Caco-2 (cell line): ENCODE measurements at regions not wholly inside any gene's neighbourhood (a gene's known extent, or its start where the extent isn't known, plus 50 kb on each side); places are given as distances from the start of the nearest gene placed in this dataset.

ENCODE experiments used
- BruUV-seq: library from RNA; stranded (reverse); fragments of 400-500 nt; replicated peaks from 2 replicates; lab custom pipeline; 2021; lab: Mats Ljungman, UMichigan
- CTCF ChIA-PET: fragments of 300-600 bp; sonication (Branson Sonifier 250); formaldehyde crosslinking; loops from one replicate; lab custom pipeline; 2022; ENCODE audit warnings: antibody characterized with exemption; lab: Charles Lee
- POLR2A ChIA-PET: fragments of 300-600 bp; sonication (Branson Sonifier 250); formaldehyde crosslinking; loops from one replicate; lab custom pipeline; 2022; ENCODE audit warnings: antibody characterized with exemption; lab: Charles Lee
- DNase-seq, 2 experiments: peaks; one replicate each; pipeline versions ENCODE4 v3.0.0 to v3.0.0-alpha.2; 2020 to 2022
- H3K27me3 ChIP-seq: replicated peaks from 2 replicates; pipeline ENCODE4 v1.6.0; 2011; ENCODE audit warnings: low read length; ENCODE audit not compliant: control insufficient read depth, insufficient read depth
- H3K36me3 ChIP-seq: 2 replicates; pipeline ENCODE4 v1.5.1; 2011; ENCODE audit warnings: low read length; ENCODE audit not compliant: control insufficient read depth, insufficient read depth
- H3K4me1 ChIP-seq: fragments of 250-450 bp; sonication (Bioruptor Pico); 2 replicates; pipeline ENCODE4 v1.5.1; 2020; ENCODE audit warnings: mild to moderate bottlenecking
- H3K4me3 ChIP-seq: 2 replicates; pipeline ENCODE4 v1.5.1; 2011; ENCODE audit warnings: low read depth, mild to moderate bottlenecking, control low read depth, low read length
- H3K9me3 ChIP-seq: fragments of 250-450 bp; sonication (Bioruptor Pico); 2 replicates; pipeline ENCODE4 v1.5.1; 2020; ENCODE audit warnings: mild to moderate bottlenecking, moderate library complexity
- H3K27ac Mint-ChIP-seq: one replicate; pipeline ENCODE4 v1.8.0; 2022; ENCODE audit warnings: mixed read lengths; ENCODE audit not compliant: unreplicated experiment
- H3K27me3 Mint-ChIP-seq: one replicate; pipeline ENCODE4 v1.8.0; 2022; ENCODE audit warnings: mixed read lengths; ENCODE audit not compliant: insufficient read depth, unreplicated experiment
- H3K36me3 Mint-ChIP-seq: one replicate; pipeline ENCODE4 v1.8.0; 2022; ENCODE audit warnings: mild to moderate bottlenecking, mixed read lengths; ENCODE audit not compliant: insufficient read depth, unreplicated experiment
- H3K4me1 Mint-ChIP-seq: one replicate; pipeline ENCODE4 v1.8.0; 2022; ENCODE audit warnings: low read depth, mixed read lengths; ENCODE audit not compliant: unreplicated experiment
- H3K4me3 Mint-ChIP-seq: one replicate; pipeline ENCODE4 v1.8.0; 2022; ENCODE audit warnings: mild to moderate bottlenecking, moderate library complexity, mixed read lengths; ENCODE audit not compliant: unreplicated experiment
- H3K9me3 Mint-ChIP-seq: one replicate; pipeline ENCODE4 v1.8.0; 2022; ENCODE audit warnings: mixed read lengths; ENCODE audit not compliant: unreplicated experiment
- intact Hi-C: fragments of 100-400 bp; cut with micrococcal nuclease; formaldehyde crosslinking; loops from one replicate; pipeline ENCODE4 v1.10.0; 2022; ENCODE audit not compliant: unreplicated experiment
- TF ChIP-seq, protein P1 (sequence below), 2 experiments: fragments of 200-600 bp in 1 of 2; IDR thresholded peaks; 1 replicate in 1 of 2; 2 replicates in 1 of 2; pipeline versions ENCODE4 v1.5.1 to v1.8.0; 2011 to 2022; ENCODE audit warnings: antibody characterized with exemption in 1 of 2, control low read depth in 1 of 2, inconsistent platforms in 1 of 2, low read depth in 1 of 2, low read length in 1 of 2, mild to moderate bottlenecking in 1 of 2, moderate library complexity in 1 of 2; ENCODE audit not compliant: insufficient read depth in 1 of 2, severe bottlenecking in 1 of 2, unreplicated experiment in 1 of 2

DNA sequence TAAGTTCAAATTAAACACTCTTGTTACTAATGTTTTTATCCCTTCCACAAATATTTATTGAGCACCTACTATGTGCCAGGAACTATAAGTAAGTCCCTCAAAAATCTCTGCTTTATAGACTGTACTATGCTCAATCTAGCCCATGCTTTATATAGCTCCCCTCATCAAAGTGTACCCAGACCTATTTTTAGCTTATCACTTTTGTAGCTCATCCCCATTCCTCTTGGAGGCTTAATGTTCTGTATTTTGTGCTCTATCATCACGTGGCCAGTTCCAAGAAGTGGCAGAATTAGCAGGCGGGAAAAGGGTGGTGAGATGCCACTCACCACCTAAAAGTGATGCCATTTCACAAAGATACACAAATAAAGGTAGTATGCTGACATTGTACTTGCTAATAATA lies 138.1 kb upstream of the BET1 start:
- no peak overlapping the region for H3K4me3 Mint-ChIP-seq
- H3K4me1 Mint-ChIP-seq = no peaks in the 10 kb centered on the region
- H3K9me3 ChIP-seq = no peaks in the 10 kb centered on the region
- POLR2A ChIA-PET = no interaction called here
- no peaks in the 10 kb centered on the region for H3K4me1 ChIP-seq
- H3K9me3 Mint-ChIP-seq = no peaks in the 10 kb centered on the region
- no peaks in the 10 kb centered on the region; the same call in 1 of the 2 replicates for H3K27me3 ChIP-seq
- intact Hi-C loops = no loop called here
- no peak for DNase-seq
- no peaks in the 10 kb centered on the region for H3K36me3 Mint-ChIP-seq
- CTCF ChIA-PET = no interaction called here
- H3K36me3 ChIP-seq = no peaks in the 10 kb centered on the region
- TF ChIP-seq, protein P1, sequence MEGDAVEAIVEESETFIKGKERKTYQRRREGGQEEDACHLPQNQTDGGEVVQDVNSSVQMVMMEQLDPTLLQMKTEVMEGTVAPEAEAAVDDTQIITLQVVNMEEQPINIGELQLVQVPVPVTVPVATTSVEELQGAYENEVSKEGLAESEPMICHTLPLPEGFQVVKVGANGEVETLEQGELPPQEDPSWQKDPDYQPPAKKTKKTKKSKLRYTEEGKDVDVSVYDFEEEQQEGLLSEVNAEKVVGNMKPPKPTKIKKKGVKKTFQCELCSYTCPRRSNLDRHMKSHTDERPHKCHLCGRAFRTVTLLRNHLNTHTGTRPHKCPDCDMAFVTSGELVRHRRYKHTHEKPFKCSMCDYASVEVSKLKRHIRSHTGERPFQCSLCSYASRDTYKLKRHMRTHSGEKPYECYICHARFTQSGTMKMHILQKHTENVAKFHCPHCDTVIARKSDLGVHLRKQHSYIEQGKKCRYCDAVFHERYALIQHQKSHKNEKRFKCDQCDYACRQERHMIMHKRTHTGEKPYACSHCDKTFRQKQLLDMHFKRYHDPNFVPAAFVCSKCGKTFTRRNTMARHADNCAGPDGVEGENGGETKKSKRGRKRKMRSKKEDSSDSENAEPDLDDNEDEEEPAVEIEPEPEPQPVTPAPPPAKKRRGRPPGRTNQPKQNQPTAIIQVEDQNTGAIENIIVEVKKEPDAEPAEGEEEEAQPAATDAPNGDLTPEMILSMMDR (IDR thresholded peaks at IDR 0.05; ENCODE audit: insufficient read depth in 1 of 2, low read depth in 1 of 2, low read length in 1 of 2, severe bottlenecking in 1 of 2, unreplicated experiment in 1 of 2) = no peak
- no TSS peak for BruUV-seq
- no peak overlapping the region for H3K4me3 ChIP-seq
- peaks cover 23% of the 10 kb centered on the region for H3K27me3 Mint-ChIP-seq
- no peak overlapping the region for H3K27ac Mint-ChIP-seq

DNA sequence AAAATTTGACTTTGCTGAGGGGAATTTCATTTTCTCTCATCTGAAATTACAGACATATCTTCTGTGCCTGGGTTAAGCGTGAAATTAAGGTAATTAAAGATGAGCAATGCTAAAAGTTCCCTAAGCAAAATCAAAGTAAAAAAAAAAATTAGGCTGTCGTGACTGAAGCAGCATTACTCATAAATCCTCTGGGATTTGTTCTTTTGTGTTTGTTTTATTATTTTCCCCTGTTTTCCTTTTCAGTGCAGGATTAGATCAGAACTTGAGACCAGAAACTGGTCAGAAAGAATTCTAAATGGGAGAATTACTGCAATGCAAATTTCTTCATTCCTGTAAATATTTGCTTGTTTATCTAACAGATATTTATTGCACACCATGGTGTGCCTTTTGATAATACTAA lies 141.4 kb upstream of the BET1 start:
- TF ChIP-seq, protein P1 (IDR thresholded peaks at IDR 0.05; ENCODE audit: insufficient read depth in 1 of 2, low read depth in 1 of 2, low read length in 1 of 2, severe bottlenecking in 1 of 2, unreplicated experiment in 1 of 2) = no peak
- POLR2A ChIA-PET = no interaction called here
- H3K9me3 Mint-ChIP-seq = no peaks in the 10 kb centered on the region

DNA sequence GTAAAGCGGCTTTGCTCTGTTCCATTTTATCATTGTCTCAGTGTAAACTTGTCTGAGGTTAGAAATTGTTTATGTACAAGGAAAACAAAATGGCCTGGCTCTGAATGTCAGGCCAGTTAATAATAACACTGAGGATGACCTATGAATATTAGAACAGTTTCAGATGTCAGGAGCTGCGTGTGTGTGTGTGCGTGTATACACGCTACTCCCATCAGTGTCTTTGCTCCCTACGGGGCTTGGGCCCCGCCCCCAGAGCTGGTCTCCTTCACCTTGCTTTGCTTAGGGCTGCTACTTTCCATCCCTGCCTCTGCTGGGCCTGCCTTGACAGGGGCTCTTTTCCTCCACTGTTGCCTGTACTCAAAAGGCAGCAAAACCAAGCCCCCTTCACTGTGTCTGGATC lies 142.3 kb upstream of the BET1 start:
- POLR2A ChIA-PET = no interaction called here
- BruUV-seq = no TSS peak

More for the DNA sequence above, 141.4 kb upstream of the BET1 start:
- Mint-ChIP-seq H3K27me3 (peaks cover 19% of the 10 kb centered on the region), H3K4me1 (no peaks in the 10 kb centered on the region), H3K36me3 (no peaks in the 10 kb centered on the region), H3K27ac (no peak overlapping the region), H3K4me3 (no peak overlapping the region)
- Histone ChIP-seq H3K27me3 (no peaks in the 10 kb centered on the region; the same call in 1 of the 2 replicates), H3K4me3 (no peak overlapping the region), H3K4me1 (no peaks in the 10 kb centered on the region), H3K36me3 (no peaks in the 10 kb centered on the region), H3K9me3 (no peaks in the 10 kb centered on the region)
- CTCF ChIA-PET = no interaction called here
- no TSS peak for BruUV-seq
- no peak for DNase-seq
- intact Hi-C loops = no loop called here

More for the DNA sequence above, 142.3 kb upstream of the BET1 start:
- Mint-ChIP-seq H3K36me3 (no peaks in the 10 kb centered on the region), H3K9me3 (no peaks in the 10 kb centered on the region), H3K27ac (no peak overlapping the region), H3K4me3 (no peak overlapping the region), H3K27me3 (peaks cover 20% of the 10 kb centered on the region), H3K4me1 (no peaks in the 10 kb centered on the region)
- no peaks in the 10 kb centered on the region for H3K4me1 ChIP-seq
- no peak for DNase-seq
- TF ChIP-seq, protein P1 (IDR thresholded peaks at IDR 0.05; ENCODE audit: insufficient read depth in 1 of 2, low read depth in 1 of 2, low read length in 1 of 2, severe bottlenecking in 1 of 2, unreplicated experiment in 1 of 2) = no peak
- H3K36me3 ChIP-seq = no peaks in the 10 kb centered on the region
- H3K9me3 ChIP-seq = no peaks in the 10 kb centered on the region
- no peak overlapping the region for H3K4me3 ChIP-seq
- CTCF ChIA-PET = no interaction called here
- H3K27me3 ChIP-seq = no peaks in the 10 kb centered on the region; the same call in 1 of the 2 replicates
- intact Hi-C loops = no loop called here
